IMR-90 (cell line): ENCODE measurements at regions not wholly inside any gene's neighbourhood (a gene's known extent, or its start where the extent isn't known, plus 50 kb on each side); places are given as distances from the start of the nearest gene placed in this dataset.

Source experiments
- ATAC-seq: fragments of 200-7000 bp; cut with Tn5 transposase; 2 replicates; pipeline ENCODE4 v1.9.1; 2020; ENCODE audit warnings: low read depth, mild to moderate bottlenecking, moderate library complexity
- BruUV-seq: library from RNA; stranded (reverse); fragments of 400-500 nt; replicated peaks from 2 replicates; lab custom pipeline; 2021; lab: Mats Ljungman, UMichigan
- CTCF ChIA-PET: fragments of 300-600 bp; formaldehyde crosslinking; extraction: SDS; loops from one replicate; lab custom pipeline; 2021; ENCODE audit warnings: antibody characterized with exemption; lab: Yijun Ruan, JAX
- POLR2A ChIA-PET: fragments of 300-600 bp; sonication (Branson Sonifier 250); formaldehyde crosslinking; loops from one replicate; lab custom pipeline; 2022; ENCODE audit warnings: antibody characterized with exemption; ENCODE audit not compliant: unreplicated experiment; lab: Charles Lee
- DNase-seq: peaks from one replicate; pipeline ENCODE4 v3.0.0; 2013
- H2AFZ ChIP-seq: replicated peaks from 2 replicates; pipeline ENCODE3; 2013; ENCODE audit warnings: low read length, mild to moderate bottlenecking; ENCODE audit not compliant: poor library complexity
- H2AK5ac ChIP-seq: 2 replicates; pipeline ENCODE4 v1.6.1; 2013; ENCODE audit warnings: low read depth, low read length, inconsistent platforms
- H2AK9ac ChIP-seq: replicated peaks from 2 replicates; pipeline ENCODE3; 2013; ENCODE audit warnings: mild to moderate bottlenecking, low read depth, low read length, moderate library complexity; ENCODE audit not compliant: poor library complexity
- H2BK120ac ChIP-seq: 2 replicates; pipeline ENCODE4 v1.6.1; 2013; ENCODE audit warnings: low read depth, low read length, inconsistent platforms
- H2BK15ac ChIP-seq: 3 replicates; pipeline ENCODE4 v1.6.1; 2013; ENCODE audit warnings: low read depth, low read length, inconsistent platforms
- H2BK20ac ChIP-seq: 2 replicates; pipeline ENCODE4 v1.6.1; 2013; ENCODE audit warnings: low read depth, mild to moderate bottlenecking, inconsistent platforms, low read length, moderate library complexity
- H2BK5ac ChIP-seq: 2 replicates; pipeline ENCODE4 v1.6.1; 2013; ENCODE audit warnings: mild to moderate bottlenecking, low read depth, low read length, inconsistent platforms; ENCODE audit not compliant: poor library complexity, severe bottlenecking
- H3K14ac ChIP-seq: replicated peaks from 2 replicates; pipeline ENCODE4 v1.6.1; 2013; ENCODE audit warnings: low read depth, low read length, inconsistent platforms
- H3K18ac ChIP-seq: 2 replicates; pipeline ENCODE4 v1.6.1; 2013; ENCODE audit warnings: low read depth, low read length, control low read depth
- H3K23ac ChIP-seq: 2 replicates; pipeline ENCODE4 v1.6.1; 2013; ENCODE audit warnings: low read depth, low read length, inconsistent platforms
- H3K27ac ChIP-seq: 2 replicates; pipeline ENCODE4 v1.5.1; 2013; ENCODE audit warnings: mild to moderate bottlenecking, control low read depth, low read length; ENCODE audit not compliant: insufficient read depth
- H3K27me3 ChIP-seq: 2 replicates; pipeline ENCODE4 v1.6.1; 2013; ENCODE audit warnings: low read length; ENCODE audit not compliant: control insufficient read depth, insufficient read depth
- H3K36me3 ChIP-seq: 2 replicates; pipeline ENCODE4 v1.6.1; 2013; ENCODE audit warnings: low read length, mixed read lengths; ENCODE audit not compliant: control insufficient read depth, insufficient read depth
- H3K4ac ChIP-seq: 2 replicates; pipeline ENCODE4 v1.6.1; 2013; ENCODE audit warnings: low read depth, low read length, inconsistent platforms
- H3K4me1 ChIP-seq: 2 replicates; pipeline ENCODE4 v1.6.1; 2013; ENCODE audit warnings: low read length, mixed read lengths; ENCODE audit not compliant: control insufficient read depth, insufficient read depth
- H3K4me2 ChIP-seq: 2 replicates; pipeline ENCODE4 v1.6.1; 2013; ENCODE audit warnings: low read depth, mild to moderate bottlenecking, control low read depth, low read length, moderate library complexity
- H3K4me3 ChIP-seq: 2 replicates; pipeline ENCODE4 v1.5.1; 2013; ENCODE audit warnings: low read depth, mild to moderate bottlenecking, control low read depth, low read length, moderate library complexity; ENCODE audit not compliant: insufficient read depth
- H3K56ac ChIP-seq: 2 replicates; pipeline ENCODE4 v1.6.1; 2013; ENCODE audit warnings: low read length, inconsistent platforms; ENCODE audit not compliant: insufficient read depth; ENCODE audit errors: extremely low read depth
- H3K79me1 ChIP-seq, 2 experiments: 2 replicates each; pipeline ENCODE4 v1.6.1; 2013; ENCODE audit warnings: low read length in 2 of 2, inconsistent platforms in 1 of 2, low read depth in 1 of 2
- H3K9ac ChIP-seq: 2 replicates; pipeline ENCODE4 v1.6.1; 2013; ENCODE audit warnings: low read depth, low read length, control low read depth
- H3K9me1 ChIP-seq: 2 replicates; pipeline ENCODE4 v1.6.1; 2013; ENCODE audit warnings: low read length, inconsistent platforms; ENCODE audit not compliant: insufficient read depth
- H3K9me3 ChIP-seq: 2 replicates; pipeline ENCODE4 v1.6.1; 2013; ENCODE audit warnings: low read length; ENCODE audit not compliant: control insufficient read depth, insufficient read depth
- H4K20me1 ChIP-seq: 2 replicates; pipeline ENCODE4 v1.6.1; 2013; ENCODE audit warnings: low read length, inconsistent platforms; ENCODE audit not compliant: insufficient read depth
- H4K5ac ChIP-seq: 2 replicates; pipeline ENCODE4 v1.6.1; 2013; ENCODE audit warnings: mild to moderate bottlenecking, low read depth, low read length, control low read depth
- H4K8ac ChIP-seq, 2 experiments: 2 replicates each; pipeline ENCODE4 v1.6.1; 2013; ENCODE audit warnings: low read depth in 2 of 2, low read length in 2 of 2, control low read depth in 1 of 2, inconsistent platforms in 1 of 2
- H4K91ac ChIP-seq: 2 replicates; pipeline ENCODE4 v1.6.1; 2013; ENCODE audit warnings: low read depth, low read length, inconsistent platforms; ENCODE audit not compliant: insufficient read depth
- BHLHE40 ChIP-seq: fragments of 150-350 bp; IDR thresholded peaks from 2 replicates; pipeline ENCODE4 v1.6.1; 2016; ENCODE audit warnings: mild to moderate bottlenecking, low read depth, low read length
- CEBPB ChIP-seq: IDR thresholded peaks from 2 replicates; pipeline ENCODE4 v1.6.1; 2012; ENCODE audit warnings: low read depth, low read length, improper control_type of control experiment
- FOS ChIP-seq: fragments of 150-350 bp; IDR thresholded peaks from 2 replicates; pipeline ENCODE4 v1.6.1; 2016; ENCODE audit warnings: low read depth, low read length
- MAFK ChIP-seq: IDR thresholded peaks from 2 replicates; pipeline ENCODE4 v1.6.1; 2012; ENCODE audit warnings: low read depth, low read length, improper control_type of control experiment
- MXI1 ChIP-seq: IDR thresholded peaks from 2 replicates; pipeline ENCODE4 v1.6.1; 2012; ENCODE audit warnings: low read depth, mild to moderate bottlenecking, low read length, moderate library complexity, borderline replicate concordance
- NFE2L2 ChIP-seq: fragments of 150-350 bp; IDR thresholded peaks from 2 replicates; pipeline ENCODE4 v1.6.1; 2016; ENCODE audit warnings: low read depth, mild to moderate bottlenecking, low read length
- POLR2A ChIP-seq: IDR thresholded peaks from 2 replicates; pipeline ENCODE4 v1.6.1; 2012; ENCODE audit warnings: mild to moderate bottlenecking, low read depth, low read length
- RAD21 ChIP-seq: IDR thresholded peaks from 2 replicates; pipeline ENCODE4 v1.6.1; 2012; ENCODE audit warnings: low read length, improper control_type of control experiment
- RCOR1 ChIP-seq: IDR thresholded peaks from 2 replicates; pipeline ENCODE4 v1.6.1; 2012; ENCODE audit warnings: mild to moderate bottlenecking, low read length, improper control_type of control experiment; ENCODE audit not compliant: insufficient replicate concordance
- RFX5 ChIP-seq: IDR thresholded peaks from 2 replicates; pipeline ENCODE4 v1.8.0; 2012; ENCODE audit warnings: low read depth, mild to moderate bottlenecking, low read length, moderate library complexity
- SMC3 ChIP-seq: fragments of 150-350 bp; IDR thresholded peaks from 2 replicates; pipeline ENCODE4 v1.6.1; 2016; ENCODE audit warnings: low read depth, mild to moderate bottlenecking, antibody characterized with exemption, low read length, moderate library complexity
- WGBS, 2 experiments: methylation state at CpG; one replicate each; pipeline versions ENCODE4 v1.1.5 to v1.1.7; 2013; ENCODE audit warnings: missing lambda C conversion rate in 2 of 2; ENCODE audit not compliant: insufficient read length in 1 of 2; ENCODE audit errors: extremely low coverage in 2 of 2; 5-methylcytosine and 5-hydroxymethylcytosine counted together
- dilution Hi-C: fragments of 300-500 bp; cut with HindIII; formaldehyde crosslinking; loops from one replicate; pipeline ENCODE4 v1.14.3; 2018; ENCODE audit warnings: low sequenced_read_pairs; ENCODE audit not compliant: unreplicated experiment
- in situ Hi-C: fragments of 300-500 bp; cut with MboI; formaldehyde crosslinking; loops from 3 replicates; pipeline ENCODE4 v1.14.3; 2019; ENCODE audit warnings: low sequenced_read_pairs, inconsistent platforms, mixed read lengths
- intact Hi-C: fragments of 100-400 bp; cut with micrococcal nuclease; formaldehyde crosslinking; loops from 2 replicates; pipeline ENCODE4 v1.10.0; 2022
- TF ChIP-seq, protein P1 (sequence below): fragments of 150-350 bp; IDR thresholded peaks from 2 replicates; pipeline ENCODE4 v1.6.1; 2017; ENCODE audit warnings: mild to moderate bottlenecking, antibody characterized with exemption, low read length, low read depth
- TF ChIP-seq, protein P2 (sequence below): fragments of 150-350 bp; IDR thresholded peaks from 2 replicates; pipeline ENCODE4 v1.6.1; 2016; ENCODE audit warnings: low read depth, mild to moderate bottlenecking, low read length, moderate library complexity, borderline replicate concordance
- TF ChIP-seq, protein P3 (sequence below): conservative IDR thresholded peaks from 2 replicates; pipeline ENCODE4 v1.5.1; 2012; ENCODE audit warnings: mild to moderate bottlenecking, low read depth, low read length, improper control_type of control experiment

DNA sequence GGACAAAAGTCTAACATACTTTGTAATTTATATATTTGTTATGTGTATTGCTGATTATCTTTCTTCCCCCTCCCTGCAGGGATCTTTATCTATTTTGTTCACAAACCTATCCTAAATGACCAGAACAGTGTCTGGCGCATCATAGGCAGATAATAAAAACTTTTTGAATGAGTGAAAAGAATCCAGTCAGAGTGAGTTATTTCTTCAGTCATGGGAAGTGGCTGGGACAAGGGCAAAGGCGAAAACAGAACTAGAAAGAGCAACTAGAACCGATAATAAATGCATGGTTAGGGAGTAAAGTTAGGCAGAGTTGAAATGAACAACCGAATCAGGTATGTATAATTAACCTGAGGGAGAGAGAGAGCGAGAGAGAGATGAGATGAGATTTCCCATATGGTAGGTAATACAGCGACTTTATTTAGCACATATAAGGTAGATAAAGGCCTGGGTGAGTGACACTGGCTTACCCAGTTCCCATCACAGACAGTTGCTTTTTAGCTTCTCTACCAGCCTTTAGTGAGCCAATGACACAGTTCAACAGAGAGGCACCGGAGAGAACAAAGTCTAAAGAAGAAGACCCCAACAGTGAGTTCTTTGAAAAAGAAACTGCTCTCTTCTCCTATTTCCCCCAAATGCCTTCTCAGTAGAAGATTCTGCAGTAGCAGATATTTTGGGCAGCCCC is 59.1 kb upstream of the EML4 start:
- CTCF ChIA-PET = no interaction called here
- BruUV-seq = no TSS peak
- 72% methylated on average over 4 of the region's 7 CpGs; no CpG with 5 or more reads in 1 of the 2 experiments for WGBS, 2 experiments

More for the DNA sequence above, 59.1 kb upstream of the EML4 start:
- no peak overlapping the region for H4K91ac ChIP-seq
- H3K4me3 ChIP-seq = no peak overlapping the region
- H4K8ac ChIP-seq = no peak overlapping the region
- 0 out of 2 replicates have a peak, but pooled peaks cover 2% of the 10 kb centered on the region for H3K27me3 ChIP-seq
- H2AK5ac ChIP-seq = no peak overlapping the region
- H3K27ac ChIP-seq = no peak overlapping the region
- H2BK15ac ChIP-seq = no peak overlapping the region
- no peaks in the 10 kb centered on the region for H3K9me3 ChIP-seq
- no peak overlapping the region for H3K4me2 ChIP-seq
- H2AK9ac ChIP-seq = no peak overlapping the region
- peak; percentile 13 for ATAC-seq
- in situ Hi-C loops (no loop called here), dilution Hi-C loops (no loop called here), intact Hi-C loops (no loop called here)
- no peak overlapping the region for H3K23ac ChIP-seq
- H2BK20ac ChIP-seq = no peak overlapping the region
- H3K9me1 ChIP-seq = no peaks in the 10 kb centered on the region
- no peak overlapping the region for H4K5ac ChIP-seq
- H2BK120ac ChIP-seq = no peak overlapping the region
- peak overlapping the region; percentile 50 for H2AFZ ChIP-seq
- no peaks in the 10 kb centered on the region for H3K79me1 ChIP-seq
- H3K18ac ChIP-seq = no peak overlapping the region
- POLR2A ChIA-PET = no interaction called here
- no peak for DNase-seq
- no peak overlapping the region for H3K14ac ChIP-seq
- H3K36me3 ChIP-seq = no peaks in the 10 kb centered on the region
- no peak overlapping the region for H3K56ac ChIP-seq
- H4K20me1 ChIP-seq = no peaks in the 10 kb centered on the region
- no peak overlapping the region for H3K4ac ChIP-seq
- no peak for TF ChIP-seq MAFK
- TF ChIP-seq, protein P1, sequence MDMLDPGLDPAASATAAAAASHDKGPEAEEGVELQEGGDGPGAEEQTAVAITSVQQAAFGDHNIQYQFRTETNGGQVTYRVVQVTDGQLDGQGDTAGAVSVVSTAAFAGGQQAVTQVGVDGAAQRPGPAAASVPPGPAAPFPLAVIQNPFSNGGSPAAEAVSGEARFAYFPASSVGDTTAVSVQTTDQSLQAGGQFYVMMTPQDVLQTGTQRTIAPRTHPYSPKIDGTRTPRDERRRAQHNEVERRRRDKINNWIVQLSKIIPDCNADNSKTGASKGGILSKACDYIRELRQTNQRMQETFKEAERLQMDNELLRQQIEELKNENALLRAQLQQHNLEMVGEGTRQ = no peak
- TF ChIP-seq RFX5 = no peak
- TF ChIP-seq MXI1 = no peak
- no peak for TF ChIP-seq FOS
- TF ChIP-seq, protein P2, sequence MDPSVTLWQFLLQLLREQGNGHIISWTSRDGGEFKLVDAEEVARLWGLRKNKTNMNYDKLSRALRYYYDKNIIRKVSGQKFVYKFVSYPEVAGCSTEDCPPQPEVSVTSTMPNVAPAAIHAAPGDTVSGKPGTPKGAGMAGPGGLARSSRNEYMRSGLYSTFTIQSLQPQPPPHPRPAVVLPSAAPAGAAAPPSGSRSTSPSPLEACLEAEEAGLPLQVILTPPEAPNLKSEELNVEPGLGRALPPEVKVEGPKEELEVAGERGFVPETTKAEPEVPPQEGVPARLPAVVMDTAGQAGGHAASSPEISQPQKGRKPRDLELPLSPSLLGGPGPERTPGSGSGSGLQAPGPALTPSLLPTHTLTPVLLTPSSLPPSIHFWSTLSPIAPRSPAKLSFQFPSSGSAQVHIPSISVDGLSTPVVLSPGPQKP = no peak
- TF ChIP-seq NFE2L2 = no peak
- TF ChIP-seq RAD21 = no peak
- no peak for TF ChIP-seq CEBPB
- no peak for TF ChIP-seq RCOR1
- TF ChIP-seq POLR2A = no peak
- no peak for TF ChIP-seq BHLHE40
- TF ChIP-seq, protein P3, sequence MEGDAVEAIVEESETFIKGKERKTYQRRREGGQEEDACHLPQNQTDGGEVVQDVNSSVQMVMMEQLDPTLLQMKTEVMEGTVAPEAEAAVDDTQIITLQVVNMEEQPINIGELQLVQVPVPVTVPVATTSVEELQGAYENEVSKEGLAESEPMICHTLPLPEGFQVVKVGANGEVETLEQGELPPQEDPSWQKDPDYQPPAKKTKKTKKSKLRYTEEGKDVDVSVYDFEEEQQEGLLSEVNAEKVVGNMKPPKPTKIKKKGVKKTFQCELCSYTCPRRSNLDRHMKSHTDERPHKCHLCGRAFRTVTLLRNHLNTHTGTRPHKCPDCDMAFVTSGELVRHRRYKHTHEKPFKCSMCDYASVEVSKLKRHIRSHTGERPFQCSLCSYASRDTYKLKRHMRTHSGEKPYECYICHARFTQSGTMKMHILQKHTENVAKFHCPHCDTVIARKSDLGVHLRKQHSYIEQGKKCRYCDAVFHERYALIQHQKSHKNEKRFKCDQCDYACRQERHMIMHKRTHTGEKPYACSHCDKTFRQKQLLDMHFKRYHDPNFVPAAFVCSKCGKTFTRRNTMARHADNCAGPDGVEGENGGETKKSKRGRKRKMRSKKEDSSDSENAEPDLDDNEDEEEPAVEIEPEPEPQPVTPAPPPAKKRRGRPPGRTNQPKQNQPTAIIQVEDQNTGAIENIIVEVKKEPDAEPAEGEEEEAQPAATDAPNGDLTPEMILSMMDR = no peak
- no peak for TF ChIP-seq SMC3
- no peak overlapping the region for H3K9ac ChIP-seq
- peaks cover 4% of the 10 kb centered on the region; the same call in 1 of the 2 replicates for H3K4me1 ChIP-seq
- no peak overlapping the region for H2BK5ac ChIP-seq
